ENCODE measurements at regions not wholly inside any gene's neighbourhood (a gene's known extent, or its start where the extent isn't known, plus 50 kb on each side); places are given as distances from the start of the nearest gene placed in this dataset.

DNA sequence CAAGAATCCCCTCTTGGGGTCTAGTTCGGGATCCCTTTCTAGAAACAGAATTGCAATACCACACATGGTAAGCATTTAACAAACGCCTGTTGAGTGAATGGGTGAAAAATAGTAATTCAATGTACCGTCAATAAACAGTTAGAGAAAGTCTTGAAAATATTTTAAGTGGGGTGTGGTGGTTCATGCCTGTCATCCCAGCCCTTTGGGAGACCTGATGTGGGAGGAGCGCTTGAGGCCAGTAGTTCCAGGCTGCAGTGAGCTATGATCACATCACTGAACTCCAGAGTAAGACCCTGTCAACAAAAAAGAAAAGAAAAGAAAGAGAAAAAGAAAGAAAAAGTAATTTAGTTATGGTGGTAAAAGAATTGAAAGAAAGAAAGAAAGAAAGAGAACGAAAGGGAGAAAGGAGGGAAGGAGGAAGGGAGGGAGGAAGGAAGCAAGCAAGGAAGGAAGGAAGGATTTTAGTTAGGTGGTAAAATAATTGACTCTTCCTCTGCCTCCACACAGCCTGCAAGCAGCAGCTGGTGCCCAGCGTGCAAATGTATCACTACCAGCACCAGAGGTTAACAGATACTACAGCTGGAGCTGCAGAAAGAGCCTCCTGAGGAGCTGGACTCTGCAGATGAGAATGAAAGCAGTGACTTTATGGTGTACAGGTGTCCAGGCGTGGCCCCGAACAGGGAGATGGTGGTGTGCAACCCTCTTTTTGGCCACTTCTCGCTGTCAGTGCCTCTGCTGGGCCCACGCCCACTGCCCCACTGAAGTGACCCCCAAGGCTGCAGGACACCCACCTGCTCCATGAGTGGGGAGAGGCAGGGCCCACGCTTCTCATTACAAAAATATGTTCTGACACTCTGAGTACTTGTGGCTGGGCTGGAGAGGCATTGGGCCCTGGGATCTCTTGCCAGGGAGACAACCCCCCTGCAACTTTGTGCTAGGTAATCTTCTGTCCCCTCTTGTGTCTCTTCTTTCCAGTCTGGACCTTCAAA is 135.4 kb downstream of the BAMBI start:
- no peak for DNase-seq

DNA sequence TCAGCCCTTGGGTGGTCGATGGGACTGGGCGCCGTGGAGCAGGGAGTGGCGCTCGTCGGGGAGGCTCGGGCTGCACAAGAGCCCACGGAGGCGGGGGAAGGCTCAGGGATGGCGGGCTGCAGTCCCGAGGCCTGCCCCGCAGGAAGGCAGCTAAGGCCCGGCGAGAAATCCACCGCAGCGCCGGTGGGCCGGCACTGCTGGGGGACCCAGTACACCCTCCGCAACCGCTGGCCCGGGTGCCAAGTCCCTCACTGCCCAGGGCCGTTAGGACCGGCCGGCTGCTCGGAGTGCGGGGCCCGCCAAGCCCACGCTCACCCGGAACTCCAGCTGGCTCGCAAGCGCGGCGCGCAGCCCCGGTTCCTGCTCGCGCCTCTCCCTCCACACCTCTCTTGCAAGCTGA is 138.4 kb downstream of the BAMBI start:
- no peak for DNase-seq

DNA sequence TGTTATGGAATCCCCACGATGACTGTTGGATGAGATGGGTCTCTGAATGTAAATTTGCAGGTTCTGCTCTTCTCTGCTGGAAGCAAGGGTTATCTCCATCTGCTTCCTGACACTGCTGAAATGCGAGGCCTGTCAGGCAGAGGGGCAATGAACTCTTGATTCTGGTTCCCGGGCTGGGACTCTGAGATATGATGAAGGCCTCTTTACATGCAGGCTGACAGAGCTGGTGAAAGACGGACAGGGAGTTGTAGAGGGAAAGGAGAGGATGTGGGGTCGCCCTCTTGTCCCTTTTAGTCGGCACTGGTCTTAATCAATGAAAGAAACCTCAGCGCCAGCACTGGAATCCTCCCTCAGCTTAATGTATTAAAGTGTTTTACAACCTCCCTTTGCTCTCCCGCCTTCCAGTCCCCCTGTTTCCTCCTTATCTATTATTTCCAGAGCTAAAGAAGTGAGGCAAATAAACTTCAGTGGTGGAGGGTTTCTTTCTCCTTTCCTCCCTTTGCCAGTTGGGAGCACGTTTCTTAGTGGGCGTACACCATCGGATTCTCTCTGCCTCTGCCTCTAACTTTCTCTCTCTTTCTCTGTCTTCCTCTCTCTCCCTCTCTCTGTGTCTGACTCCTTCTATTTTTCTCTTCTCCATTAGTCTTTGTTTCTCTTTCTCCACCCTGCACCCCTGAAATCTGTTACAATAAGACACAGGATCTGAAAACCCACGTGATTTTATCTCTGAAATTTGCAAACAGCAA is 145.6 kb downstream of the BAMBI start:
- no peak for DNase-seq

DNA sequence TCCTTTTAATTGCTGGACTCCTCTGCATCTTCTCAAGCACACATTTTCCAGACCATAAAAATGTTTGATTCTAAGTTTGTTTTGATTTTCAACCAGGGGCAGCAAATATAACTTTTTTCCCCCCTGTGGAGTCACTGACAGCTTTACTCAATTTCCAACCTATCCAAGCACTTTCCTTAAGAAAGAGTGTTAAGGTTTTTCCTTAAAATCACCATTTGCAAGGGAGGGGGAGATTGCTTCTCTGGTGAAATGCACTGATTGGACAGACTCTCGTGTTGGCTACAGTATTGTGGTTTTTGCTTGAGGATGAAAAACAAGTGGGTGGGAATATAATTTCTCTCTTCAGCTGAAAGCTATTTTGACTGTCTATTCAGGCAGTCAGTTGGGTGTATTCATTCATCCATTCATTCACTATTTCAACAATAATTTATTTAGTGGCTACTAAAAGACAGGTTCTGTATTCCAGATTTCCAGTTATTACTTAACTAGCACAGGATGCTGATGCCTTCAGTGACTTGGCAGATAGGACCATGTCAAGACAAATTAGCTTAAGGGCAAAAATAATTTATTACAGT is 146.3 kb downstream of the BAMBI start:
- no peak for DNase-seq

DNA sequence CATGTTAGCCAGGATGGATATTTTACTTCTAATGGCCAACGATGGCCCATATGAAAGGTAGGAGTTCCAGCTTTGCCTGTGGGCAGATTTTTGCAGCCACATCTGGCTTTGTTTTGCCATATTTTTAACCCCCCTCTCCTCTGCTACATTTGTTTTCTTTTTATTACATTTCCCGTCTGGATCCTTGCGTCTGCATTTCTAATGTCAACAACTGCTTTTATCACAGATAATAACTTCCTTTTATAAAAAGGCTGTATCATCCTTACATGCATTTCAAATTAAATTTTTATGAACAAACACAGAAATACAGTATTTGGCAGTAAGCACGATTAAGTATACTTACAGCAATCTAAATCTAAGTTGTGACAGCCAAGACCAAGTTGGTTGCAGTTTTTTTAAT is 156.0 kb downstream of the BAMBI start:
- DNase-seq, result no peak

DNA sequence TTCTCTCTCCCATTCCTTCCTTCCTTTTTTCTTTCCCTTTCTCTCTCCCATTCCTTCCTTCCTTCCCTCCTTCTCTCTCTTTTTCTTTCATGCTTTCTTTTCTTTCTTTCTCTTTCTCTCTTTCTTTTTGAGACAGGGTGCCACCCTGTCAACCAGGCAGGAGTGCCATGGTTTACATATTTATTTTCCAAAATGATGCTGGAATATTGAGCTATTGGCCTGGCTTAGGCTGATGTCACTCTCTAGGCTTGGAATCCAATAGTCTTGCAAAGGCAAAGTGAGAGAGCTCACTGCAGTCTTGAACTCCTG is 159.1 kb downstream of the BAMBI start:
- no peak for DNase-seq

DNA sequence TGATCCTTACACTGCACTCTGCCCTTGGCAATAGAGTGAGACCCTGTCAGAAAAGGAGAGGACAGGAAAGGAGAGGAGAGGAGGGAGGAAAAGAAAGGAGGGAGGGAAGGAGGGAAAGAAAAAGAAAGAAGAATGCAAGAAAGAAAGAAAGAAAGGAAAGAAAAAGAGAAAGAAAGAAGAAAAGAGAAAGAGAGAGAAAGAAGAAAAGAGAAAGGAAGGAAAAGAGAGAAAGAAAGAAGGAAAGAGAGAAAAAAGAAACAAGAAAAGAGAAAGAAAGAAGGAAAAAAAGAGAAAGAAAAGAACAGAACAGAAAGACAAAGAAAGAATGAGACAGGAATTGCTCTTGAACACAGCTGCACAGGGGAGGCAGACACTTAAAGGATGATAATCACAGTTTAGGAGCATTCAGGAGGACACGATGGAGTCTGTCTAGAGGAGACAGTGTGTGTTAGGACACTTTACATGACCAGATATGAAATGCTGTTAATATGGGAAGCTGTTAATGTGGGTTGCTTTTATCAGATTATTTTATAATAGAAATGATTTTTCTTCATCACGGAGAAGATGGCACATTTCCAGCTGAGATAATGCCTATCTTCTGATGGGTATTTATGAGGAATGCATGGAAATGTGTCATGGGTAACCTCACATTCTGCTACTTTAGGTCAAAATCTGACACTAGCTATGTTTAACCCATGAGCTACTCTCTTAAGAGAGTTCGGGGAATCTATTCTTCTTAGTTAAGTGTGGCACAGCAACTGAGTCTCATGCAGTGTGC is 160.5 kb downstream of the BAMBI start:
- no peak for DNase-seq

DNA sequence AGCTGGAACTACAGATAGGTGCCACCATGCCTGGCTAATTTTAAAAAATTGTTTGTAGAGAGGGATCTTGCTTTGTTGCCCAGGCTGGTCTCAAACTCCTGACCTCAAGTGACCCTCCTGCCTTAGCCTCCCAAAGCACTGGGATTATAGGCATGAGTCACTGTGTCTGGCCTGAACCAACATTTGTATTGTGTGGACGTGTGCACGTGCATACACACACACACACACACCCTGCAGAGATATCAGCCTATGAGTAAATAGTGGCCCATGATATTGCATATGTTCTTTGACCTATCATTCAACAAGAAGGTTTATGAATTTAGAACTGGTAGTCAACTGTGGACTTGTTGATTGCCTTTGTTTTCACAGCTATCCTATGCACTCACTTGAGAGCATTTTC is 161.6 kb downstream of the BAMBI start:
- DNase-seq, result peak; percentile 5

DNA sequence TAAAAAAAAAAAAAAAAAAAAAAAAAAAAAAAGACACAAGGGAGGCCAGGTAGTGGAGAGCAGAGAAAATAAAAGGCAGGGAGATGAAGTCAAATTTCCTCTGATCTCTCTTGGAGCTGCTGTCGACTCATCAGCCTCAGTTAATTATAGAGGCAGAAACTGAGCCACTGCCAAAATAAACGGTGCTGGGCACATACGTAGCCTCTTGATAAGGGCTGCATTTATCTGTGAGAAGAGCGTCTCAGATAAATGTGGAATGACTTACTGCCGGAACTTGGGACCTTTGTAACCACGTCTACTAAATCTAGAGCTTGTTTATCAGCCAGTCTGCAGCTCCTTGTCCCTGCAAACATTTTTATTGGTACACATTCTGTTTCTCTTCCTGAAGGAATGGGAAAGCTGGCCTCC is 162.3 kb downstream of the BAMBI start:
- peak; percentile 86 for DNase-seq

DNA sequence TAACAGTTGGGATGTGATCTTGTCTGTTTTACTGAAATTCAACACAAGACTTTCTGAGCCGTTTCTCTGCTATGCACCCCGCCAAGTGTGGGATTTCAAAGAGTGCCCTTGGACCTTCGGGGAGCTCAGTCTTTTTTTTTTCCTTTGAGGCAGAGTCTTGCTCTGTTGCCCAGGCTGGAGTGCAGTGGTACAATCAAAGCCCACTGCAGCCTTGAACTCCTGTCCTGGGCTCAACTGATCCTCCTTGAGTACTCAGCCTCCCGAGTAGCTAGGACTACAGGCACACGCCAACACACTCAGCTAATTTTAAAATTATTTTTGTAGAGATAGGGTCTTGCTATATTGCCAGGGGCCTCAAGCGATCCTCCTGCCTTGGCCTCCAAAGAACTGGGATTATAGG is 162.9 kb downstream of the BAMBI start:
- no peak for DNase-seq

DNA sequence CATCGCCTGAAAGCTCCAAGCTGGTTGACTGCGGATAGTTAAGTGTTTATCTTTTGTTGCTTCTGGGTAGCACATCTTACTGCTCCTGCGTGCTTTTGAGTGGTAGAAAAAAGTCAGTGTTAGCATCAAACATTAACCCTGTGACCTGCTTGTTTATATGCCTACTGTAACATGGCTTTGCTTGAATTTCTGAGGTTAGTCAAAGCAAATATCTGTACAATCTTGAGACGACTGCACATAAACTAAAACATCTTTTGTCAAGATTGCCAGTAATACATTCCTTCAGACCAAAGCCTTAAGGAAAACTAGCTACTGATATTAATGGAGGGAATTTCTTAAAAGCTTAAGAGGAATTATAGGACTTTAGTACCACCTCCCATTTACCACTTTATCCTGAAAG is 163.7 kb downstream of the BAMBI start:
- no peak for DNase-seq

DNA sequence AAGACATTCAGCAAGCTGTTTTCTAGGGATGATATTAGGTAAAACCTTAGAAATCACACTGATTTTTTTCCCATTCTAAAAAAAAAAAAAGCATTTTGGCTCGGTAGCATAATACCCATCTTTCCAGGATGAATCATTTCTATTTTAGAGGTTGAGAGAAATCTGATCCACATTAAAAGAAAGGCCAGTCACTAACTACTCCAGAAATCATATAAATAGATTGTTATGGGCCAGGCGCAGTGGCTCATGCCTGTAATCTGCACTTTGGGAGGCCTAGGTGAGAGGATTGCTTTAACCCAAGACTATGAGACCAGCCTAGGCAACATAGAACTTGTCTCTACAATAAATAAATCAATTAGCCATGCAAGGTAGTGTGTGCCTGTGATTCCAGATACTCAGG is 164.3 kb downstream of the BAMBI start:
- no peak for DNase-seq

DNA sequence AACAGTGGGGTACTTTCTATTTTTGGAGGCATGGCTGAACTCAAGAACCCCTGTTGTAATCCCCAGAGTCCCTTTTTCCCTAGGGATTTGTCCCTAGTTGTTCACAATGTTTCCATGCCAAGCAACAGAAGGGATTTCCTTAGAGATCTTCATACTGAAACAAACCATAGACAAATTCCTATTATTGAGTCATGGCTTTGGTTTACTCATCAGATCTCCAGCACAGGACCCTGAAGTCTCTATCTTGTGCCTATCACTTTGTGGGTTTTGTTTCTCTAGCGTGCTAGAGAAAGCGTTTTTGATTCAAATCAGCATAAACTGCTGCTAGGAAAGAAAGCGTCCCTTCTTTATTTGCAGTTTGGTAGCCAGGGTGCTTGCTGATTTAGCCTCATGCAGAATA is 165.0 kb downstream of the BAMBI start:
- DNase-seq, result no peak

DNA sequence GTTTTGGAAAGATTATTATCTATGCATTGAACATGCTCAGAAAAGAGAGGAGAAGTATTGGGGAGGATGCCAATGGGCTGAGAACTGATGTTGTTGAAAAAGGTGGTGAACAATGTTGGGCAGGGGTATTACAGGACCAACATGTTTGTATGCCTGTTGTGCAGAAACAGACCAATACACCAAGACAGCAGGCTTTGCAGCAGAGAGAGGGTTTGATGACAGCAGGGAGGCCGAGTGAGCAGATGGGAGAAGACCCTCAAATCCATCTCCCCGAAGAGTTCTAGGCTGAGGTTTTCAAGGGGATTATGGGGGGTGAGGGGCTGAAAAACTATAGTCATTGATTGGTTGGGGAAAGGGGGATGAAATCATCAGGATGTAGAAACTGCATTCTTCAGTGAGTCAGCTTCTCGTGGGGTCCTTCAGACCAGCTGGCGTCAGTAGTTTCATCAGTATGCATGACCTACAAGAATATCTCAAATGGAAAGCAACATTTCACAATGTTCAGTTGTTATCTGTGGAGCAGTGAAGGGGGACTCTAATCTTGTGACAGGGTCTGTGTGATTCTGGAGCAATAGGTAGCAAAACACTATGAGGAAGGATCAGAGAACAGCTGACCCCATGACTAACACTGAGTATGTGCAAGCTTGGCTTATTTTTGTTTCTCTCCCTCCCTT is 167.8 kb downstream of the BAMBI start:
- DNase-seq, result no peak

DNA sequence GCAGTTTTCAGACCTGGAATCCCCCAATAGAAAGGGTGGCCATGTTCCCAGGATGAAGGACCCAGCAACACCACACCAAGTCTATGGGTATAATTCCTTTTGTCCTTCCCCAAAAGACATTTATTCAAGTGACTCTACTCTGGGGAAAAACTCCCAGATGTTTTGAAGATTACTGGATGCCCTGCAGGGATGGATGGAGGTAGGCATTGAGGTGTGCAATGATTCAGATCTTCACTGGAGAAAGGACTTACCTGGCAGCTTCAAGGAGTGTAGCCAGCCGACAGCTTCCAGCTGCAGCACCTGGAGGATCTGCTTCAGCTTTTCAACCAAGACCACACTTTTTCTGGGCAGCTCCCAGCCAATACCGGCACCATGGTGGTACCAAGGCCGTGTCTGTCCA is 172.0 kb downstream of the BAMBI start:
- DNase-seq, result no peak

DNA sequence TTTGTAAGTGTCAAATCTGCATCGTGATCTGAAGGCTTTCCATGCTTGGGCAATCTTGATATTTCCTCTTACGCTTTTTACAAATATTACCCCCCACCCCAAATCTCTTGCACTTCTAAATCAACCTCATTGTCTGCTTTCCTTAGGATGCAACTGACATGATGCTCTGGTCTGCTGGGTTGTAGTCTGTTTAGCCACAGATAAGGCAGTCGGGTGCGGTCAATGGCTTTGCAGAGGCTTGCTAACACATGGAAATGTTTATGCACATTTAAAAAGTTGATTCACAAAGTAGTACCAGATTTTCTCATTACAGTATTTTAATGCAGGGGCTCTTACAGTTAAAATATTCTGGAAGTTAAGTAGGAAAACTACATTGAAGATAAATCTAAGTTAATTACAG is 172.5 kb downstream of the BAMBI start:
- peak; percentile 65 for DNase-seq

DNA sequence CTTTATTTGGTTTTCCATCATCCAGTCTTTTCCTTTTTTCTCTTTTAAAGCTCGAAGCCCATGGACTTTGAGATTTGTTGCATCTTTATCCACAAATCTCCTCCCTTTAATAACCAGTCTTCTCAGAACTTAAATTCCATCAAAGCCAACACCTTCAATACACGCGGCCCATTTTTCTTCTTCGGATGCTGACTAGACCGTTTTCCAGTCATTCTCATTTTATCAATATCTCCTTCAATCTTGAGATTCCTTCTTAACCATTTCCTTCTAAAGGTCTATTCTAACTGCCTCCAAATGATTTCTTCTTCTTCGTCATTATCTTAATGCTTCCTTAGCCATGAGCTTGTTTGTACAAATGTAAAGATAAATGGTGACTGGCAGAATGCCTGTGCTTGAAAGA is 173.5 kb downstream of the BAMBI start:
- DNase-seq, result peak; percentile 28

DNA sequence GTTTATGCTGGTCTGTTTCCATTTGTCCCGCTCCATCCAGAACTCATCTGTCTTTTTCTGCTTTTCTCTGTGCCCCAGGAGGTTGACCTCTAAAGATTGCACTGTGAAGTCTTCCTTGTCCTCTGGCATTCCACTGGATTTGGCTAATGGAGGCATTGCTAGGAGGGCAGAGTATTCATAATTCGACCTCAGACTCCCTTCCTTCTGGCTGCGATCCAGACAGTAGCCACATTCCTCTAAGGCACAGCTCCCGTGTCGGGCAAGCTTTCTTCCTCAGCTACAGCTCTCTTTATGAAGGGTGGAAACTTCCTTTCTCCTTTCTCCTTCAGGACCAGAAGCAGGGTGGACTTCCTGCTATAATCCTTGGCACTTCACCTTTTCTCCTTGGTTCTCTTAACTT is 175.9 kb downstream of the BAMBI start:
- DNase-seq, result no peak

DNA sequence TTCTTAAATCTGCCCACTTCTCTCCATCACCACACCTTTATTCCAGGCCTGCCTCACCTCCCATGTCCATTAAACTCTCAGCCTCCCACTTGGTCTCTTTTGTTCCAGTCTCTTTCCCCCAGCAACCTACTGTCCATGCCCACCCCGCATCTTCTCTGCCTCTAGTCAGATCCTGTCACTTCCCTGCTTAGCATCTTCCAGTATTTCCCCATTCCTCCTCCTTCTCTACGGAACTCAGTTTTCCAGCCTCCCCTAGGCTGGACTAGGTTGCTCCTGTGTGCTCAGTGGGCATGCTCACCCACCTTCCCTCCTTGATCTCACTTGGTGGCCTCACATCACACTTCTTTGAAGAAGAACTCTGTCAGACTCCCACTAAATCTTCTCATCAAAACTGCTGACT is 179.8 kb downstream of the BAMBI start:
- no peak for DNase-seq

DNA sequence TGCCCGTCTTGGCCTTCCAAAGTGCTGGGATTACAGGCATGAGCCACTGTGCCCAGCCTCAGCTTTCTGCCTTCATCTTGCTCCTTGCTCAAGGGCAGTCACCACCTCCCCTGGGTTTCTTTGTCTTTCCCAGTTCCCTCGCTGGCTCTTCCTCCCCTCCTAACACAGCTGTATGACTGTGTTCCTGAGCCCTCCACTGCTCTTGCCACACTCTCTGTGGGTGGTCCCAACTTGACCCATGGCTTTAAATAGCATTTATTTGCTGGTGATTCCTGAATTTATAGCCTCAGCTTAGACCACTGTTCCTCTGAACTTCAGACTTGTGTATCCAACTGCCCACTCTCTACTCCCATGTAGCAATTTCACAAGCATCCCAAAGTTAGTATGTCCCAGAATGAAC is 181.3 kb downstream of the BAMBI start:
- DNase-seq, result no peak

DNA sequence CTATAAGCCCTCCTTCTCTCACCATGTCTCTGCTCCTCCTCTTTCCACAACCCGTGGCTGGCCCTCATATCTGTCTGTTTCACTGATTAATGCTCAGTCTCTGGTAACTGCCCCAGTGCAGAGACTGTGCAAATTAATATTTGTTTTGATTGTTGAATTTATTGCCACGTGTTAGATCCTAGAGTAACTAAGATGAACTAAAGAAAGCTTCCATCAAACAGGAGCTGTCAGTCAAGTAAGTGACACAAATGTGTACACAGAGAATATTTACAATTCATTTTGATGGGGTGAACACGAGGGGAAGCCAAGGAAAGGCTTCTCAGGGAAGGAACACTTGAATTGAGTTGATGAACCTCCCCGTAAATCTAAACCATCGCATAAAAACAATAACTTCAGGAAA is 182.5 kb downstream of the BAMBI start:
- DNase-seq, result no peak

DNA sequence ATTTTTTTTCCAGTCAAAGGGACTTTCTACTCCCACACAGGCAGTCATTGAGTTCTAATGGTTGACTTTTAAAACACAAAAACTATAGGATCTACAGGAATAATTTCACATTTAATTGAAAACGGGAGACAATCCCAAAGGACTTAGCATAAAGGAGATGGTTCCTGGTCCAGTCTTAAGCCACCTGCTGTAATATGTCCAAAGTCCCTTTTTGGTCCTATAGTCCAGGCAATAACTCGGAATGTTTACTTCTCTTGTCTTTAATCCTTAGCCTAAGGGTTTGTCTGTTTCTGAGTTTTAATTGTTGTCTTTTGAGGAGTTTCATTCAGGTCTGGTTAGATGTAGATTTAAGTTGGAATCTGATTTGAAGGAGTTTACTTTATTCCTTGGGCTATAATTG is 184.9 kb downstream of the BAMBI start:
- DNase-seq, result no peak
